Stomach (tissue), 4 donors: ENCODE measurements at regions not wholly inside any gene's neighbourhood (a gene's known extent, or its start where the extent isn't known, plus 50 kb on each side); places are given as distances from the start of the nearest gene placed in this dataset.

ENCODE experiments used
- EP300 ChIP-seq: sonication (generic); formaldehyde crosslinking; IDR thresholded peaks from one replicate; pipeline ENCODE4 v1.6.1; 2017; ENCODE audit warnings: antibody characterized with exemption
- POLR2A ChIP-seq, 4 donors: fragments of 450-650 bp; IDR thresholded peaks; one replicate each; pipeline ENCODE4 v1.6.1; 2016; ENCODE audit warnings: antibody characterized with exemption in 4 of 4, control low read depth in 2 of 4, mild to moderate bottlenecking in 1 of 4, moderate library complexity in 1 of 4
- POLR2AphosphoS5 ChIP-seq, 3 donors: sonication (generic); formaldehyde crosslinking; IDR thresholded peaks; one replicate each; pipeline ENCODE4 v1.6.1; 2016; ENCODE audit warnings: antibody characterized with exemption in 3 of 3
- TF ChIP-seq, protein P1 (sequence below), 7 experiments: fragments of 450-650 bp in 4 of 7; fragments of 200-600 bp in 3 of 7; sonication (generic) in 3 of 7; IDR thresholded peaks; one replicate each; pipeline ENCODE4 v1.5.1; 2016 to 2019; ENCODE audit warnings: antibody characterized with exemption in 7 of 7, control low read depth in 2 of 7, mild to moderate bottlenecking in 1 of 7

DNA sequence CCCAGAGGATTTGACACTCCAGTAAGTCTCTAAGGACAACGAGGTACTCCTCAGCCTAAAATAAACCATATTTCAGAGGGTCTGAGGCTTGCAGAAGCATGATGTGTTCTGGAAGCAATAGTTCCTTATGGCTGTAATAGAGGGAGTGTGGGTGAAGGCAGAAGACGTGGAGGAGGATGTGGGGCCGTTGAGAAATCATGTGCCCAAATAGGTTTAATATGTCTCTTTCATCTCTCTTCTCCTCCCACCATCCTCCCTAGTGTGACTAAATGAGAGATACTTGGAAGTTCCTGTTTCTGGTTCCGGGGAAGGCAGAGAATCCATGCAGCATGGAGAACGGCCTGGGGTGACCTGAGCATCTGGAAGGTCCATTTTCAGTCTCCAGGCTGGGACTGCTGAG, 174.0 kb upstream of the RSPO3 start:
- TF ChIP-seq, protein P1, sequence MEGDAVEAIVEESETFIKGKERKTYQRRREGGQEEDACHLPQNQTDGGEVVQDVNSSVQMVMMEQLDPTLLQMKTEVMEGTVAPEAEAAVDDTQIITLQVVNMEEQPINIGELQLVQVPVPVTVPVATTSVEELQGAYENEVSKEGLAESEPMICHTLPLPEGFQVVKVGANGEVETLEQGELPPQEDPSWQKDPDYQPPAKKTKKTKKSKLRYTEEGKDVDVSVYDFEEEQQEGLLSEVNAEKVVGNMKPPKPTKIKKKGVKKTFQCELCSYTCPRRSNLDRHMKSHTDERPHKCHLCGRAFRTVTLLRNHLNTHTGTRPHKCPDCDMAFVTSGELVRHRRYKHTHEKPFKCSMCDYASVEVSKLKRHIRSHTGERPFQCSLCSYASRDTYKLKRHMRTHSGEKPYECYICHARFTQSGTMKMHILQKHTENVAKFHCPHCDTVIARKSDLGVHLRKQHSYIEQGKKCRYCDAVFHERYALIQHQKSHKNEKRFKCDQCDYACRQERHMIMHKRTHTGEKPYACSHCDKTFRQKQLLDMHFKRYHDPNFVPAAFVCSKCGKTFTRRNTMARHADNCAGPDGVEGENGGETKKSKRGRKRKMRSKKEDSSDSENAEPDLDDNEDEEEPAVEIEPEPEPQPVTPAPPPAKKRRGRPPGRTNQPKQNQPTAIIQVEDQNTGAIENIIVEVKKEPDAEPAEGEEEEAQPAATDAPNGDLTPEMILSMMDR (IDR thresholded peaks at IDR 0.05): no peak
- TF ChIP-seq EP300: no peak
- no peak for TF ChIP-seq POLR2A (IDR thresholded peaks at IDR 0.05)
- no peak for TF ChIP-seq POLR2AphosphoS5 (IDR thresholded peaks at IDR 0.05)
